ENCODE measurements at regions not wholly inside any gene's neighbourhood (a gene's known extent, or its start where the extent isn't known, plus 50 kb on each side); places are given as distances from the start of the nearest gene placed in this dataset.

DNA sequence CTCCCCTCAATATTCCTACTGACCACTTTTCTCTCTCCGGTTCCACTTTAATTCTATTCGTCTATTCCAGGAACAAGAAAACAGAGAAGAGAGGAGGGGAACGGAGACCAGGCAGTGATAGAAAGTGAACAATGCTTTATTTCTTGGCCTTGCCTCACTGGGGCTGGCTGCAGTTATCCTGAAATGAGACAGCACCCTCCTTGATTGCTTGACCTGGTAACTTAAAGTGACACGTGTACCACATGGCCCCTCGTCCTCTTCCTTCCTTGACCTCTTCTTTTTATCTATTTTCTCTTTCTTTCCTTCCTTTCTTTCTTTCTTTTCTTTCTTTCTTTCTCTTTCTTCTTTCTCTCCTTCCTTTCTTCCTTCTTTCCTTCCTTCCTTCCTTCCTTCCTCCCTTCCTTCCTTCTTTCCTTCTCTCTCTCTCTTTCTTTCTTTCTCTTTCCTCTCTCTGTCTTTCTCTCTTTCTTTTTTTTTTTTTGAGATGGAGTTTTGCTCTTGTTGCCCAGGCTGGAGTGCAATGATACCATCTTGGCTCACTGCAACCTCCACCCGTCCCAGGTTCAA, 52.8 kb upstream of the CLMP start:
- no peak for DNase-seq (ENCODE audit: low read depth in 2 of 2)

DNA sequence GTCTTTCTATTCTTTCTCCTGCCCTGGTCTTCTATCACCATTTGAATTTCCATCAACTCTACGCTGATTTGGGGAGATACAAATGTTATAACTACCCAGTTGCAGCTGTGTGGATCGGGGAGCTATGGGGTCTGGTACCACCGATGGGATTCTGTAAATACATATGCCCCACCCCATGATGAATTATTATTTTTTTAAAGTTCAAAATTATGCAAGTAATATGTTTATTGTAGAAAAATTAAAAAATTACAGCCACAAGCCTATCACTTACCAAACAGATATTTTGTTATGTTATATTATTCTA, 52.4 kb upstream of the CLMP start:
- TF ChIP-seq, protein P1, sequence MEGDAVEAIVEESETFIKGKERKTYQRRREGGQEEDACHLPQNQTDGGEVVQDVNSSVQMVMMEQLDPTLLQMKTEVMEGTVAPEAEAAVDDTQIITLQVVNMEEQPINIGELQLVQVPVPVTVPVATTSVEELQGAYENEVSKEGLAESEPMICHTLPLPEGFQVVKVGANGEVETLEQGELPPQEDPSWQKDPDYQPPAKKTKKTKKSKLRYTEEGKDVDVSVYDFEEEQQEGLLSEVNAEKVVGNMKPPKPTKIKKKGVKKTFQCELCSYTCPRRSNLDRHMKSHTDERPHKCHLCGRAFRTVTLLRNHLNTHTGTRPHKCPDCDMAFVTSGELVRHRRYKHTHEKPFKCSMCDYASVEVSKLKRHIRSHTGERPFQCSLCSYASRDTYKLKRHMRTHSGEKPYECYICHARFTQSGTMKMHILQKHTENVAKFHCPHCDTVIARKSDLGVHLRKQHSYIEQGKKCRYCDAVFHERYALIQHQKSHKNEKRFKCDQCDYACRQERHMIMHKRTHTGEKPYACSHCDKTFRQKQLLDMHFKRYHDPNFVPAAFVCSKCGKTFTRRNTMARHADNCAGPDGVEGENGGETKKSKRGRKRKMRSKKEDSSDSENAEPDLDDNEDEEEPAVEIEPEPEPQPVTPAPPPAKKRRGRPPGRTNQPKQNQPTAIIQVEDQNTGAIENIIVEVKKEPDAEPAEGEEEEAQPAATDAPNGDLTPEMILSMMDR (IDR thresholded peaks at IDR 0.05; ENCODE audit: low read depth, low read length): no peak
- DNase-seq (ENCODE audit: low read depth in 2 of 2): no peak
- no peak overlapping the region for H3K4me3 ChIP-seq (replicated peaks in 1 of 2; ENCODE audit: low read depth in 2 of 2, low read length in 2 of 2)

More for the DNA sequence above, 52.8 kb upstream of the CLMP start:
- no peak overlapping the region for H3K4me3 ChIP-seq (replicated peaks in 1 of 2; ENCODE audit: low read depth in 2 of 2, low read length in 2 of 2)
- TF ChIP-seq, protein P1 (IDR thresholded peaks at IDR 0.05; ENCODE audit: low read depth, low read length): no peak

DNA sequence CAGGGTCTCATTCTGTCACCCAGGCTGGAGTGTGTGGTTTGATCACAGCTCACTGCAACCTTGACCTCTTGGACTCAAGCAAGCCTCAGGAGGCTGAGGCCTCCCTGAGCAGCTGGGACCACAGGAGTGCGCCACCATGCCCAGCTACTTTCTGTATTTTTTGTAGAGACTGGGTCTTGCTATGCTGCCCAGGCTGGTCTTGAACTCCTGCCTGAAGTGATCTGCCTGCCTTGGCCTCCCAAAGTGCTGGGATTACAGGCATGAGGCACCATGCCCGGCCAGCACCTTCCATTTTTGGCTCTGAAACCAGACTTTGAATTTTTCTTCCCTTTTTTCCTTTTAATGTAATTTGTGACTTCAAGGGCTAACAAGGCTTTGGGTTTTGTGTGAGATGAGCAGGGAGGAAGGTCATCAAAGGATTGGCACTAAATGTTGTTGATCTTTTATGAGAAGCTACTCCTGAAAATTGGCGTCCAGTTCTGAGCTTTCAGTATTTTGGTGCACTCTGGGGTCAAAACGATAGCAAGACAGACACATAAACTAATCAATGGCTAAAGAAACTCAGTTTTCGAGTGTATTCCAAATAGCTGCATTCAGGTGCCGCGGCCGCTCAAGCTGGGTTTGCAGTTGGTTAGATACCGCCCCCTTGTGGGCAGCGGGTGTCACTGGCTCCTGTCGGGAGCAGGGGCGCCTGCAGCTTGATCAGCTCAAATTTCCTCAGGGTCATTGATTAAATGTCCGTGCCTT, 51.9 kb upstream of the CLMP start:
- no peak overlapping the region for H3K4me3 ChIP-seq (replicated peaks in 1 of 2; ENCODE audit: low read depth in 2 of 2, low read length in 2 of 2)
- TF ChIP-seq, protein P1 (IDR thresholded peaks at IDR 0.05; ENCODE audit: low read depth, low read length): peak; percentile 99
- peak; percentile 86 to 88 for DNase-seq (ENCODE audit: low read depth in 2 of 2)

DNA sequence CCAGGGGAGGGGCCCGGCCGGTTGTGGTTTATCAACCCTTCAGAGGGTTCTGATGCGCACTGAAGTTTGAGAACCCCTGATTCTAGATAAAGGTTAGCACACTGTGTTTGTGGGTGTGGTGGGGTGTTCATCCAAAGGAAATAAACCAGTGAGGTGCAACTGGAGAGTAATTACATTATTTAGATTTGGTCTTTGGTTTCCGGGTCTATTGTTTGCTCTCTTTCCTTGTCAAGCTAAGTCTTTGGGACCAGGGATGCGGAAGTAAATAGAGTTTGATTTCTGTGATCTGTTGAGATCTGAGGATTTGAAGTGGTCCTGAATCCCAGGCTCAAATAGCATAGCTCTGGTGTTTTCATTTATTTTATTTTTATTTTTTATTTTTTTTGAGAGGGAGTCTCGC, 50.5 kb upstream of the CLMP start:
- no peak overlapping the region for H3K4me3 ChIP-seq (replicated peaks in 1 of 2; ENCODE audit: low read depth in 2 of 2, low read length in 2 of 2)
- DNase-seq (ENCODE audit: low read depth in 2 of 2): no peak
- TF ChIP-seq, protein P1 (IDR thresholded peaks at IDR 0.05; ENCODE audit: low read depth, low read length): no peak

All from cardiac fibroblast (primary cell).